ENCODE measurements at regions not wholly inside any gene's neighbourhood (a gene's known extent, or its start where the extent isn't known, plus 50 kb on each side); places are given as distances from the start of the nearest gene placed in this dataset.

- in situ Hi-C loops (cut with MboI; ENCODE audit: low pct_ligation_motif_present in 1 of 4, low pct_unique_long_range_greater_than_20kb in 1 of 4, low sequenced_read_pairs in 3 of 4) (loop anchor here (5.0 to 10.0 kb wide), 4 partner anchors 232 to 385 kb away; no protein-coding TSS in a partner anchor), intact Hi-C loops (cut with DNase I; ENCODE audit: low total_unique reads) (loop anchor here (10.0 kb wide), 1 partner anchor 375 kb away; no protein-coding TSS in a partner anchor)
- TF ChIP-seq EP300 (IDR thresholded peaks at IDR 0.05; ENCODE audit: low read depth) (no peak), POLR2A (IDR thresholded peaks at IDR 0.05) (no peak), CTCF (IDR thresholded peaks at IDR 0.05) (no peak), POLR2AphosphoS5 (IDR thresholded peaks at IDR 0.05) (no peak)
- no peaks in the 10 kb centered on the region for H3K27me3 ChIP-seq
- no peak overlapping the region for H3K4me3 ChIP-seq
- no peaks in the 10 kb centered on the region for H3K36me3 ChIP-seq
- H3K4me1 ChIP-seq = peaks cover 3 to 40% (median 28%) of the 10 kb centered on the region in 4 donors
- 87 to 97% methylated on average over 5 to 10 of the region's 10 CpGs for WGBS, 2 donors (ENCODE audit: low coverage in 1 of 2)
- no peak for DNase-seq
- no peak overlapping the region for H3K27ac ChIP-seq
- no peaks in the 10 kb centered on the region for H3K9me3 ChIP-seq
Measured at GRCh38 chr4:10169839-10170387, 53.3 kb upstream of the WDR1 start.

- no peaks in the 10 kb centered on the region for H3K36me3 ChIP-seq
- H3K27me3 ChIP-seq = no peaks in the 10 kb centered on the region
- no peak overlapping the region for H3K27ac ChIP-seq
- H3K4me3 ChIP-seq = no peak overlapping the region
- intact Hi-C loops (cut with DNase I; ENCODE audit: low total_unique reads) = loop anchor here (10.0 kb wide), 1 partner anchor 377 kb away; no protein-coding TSS in a partner anchor
- in situ Hi-C loops (cut with MboI; ENCODE audit: low pct_ligation_motif_present in 1 of 4, low pct_unique_long_range_greater_than_20kb in 1 of 4, low sequenced_read_pairs in 3 of 4) = loop anchor here (5.0 to 10.0 kb wide), 4 partner anchors 234 to 387 kb away; no protein-coding TSS in a partner anchor
- no peak for TF ChIP-seq CTCF (IDR thresholded peaks at IDR 0.05)
- TF ChIP-seq POLR2A (IDR thresholded peaks at IDR 0.05) = no peak
- no peak for TF ChIP-seq POLR2AphosphoS5 (IDR thresholded peaks at IDR 0.05)
- no peak for TF ChIP-seq EP300 (IDR thresholded peaks at IDR 0.05; ENCODE audit: low read depth)
- no peaks in the 10 kb centered on the region for H3K9me3 ChIP-seq
- 42% methylated on average over 3 of the region's 3 CpGs; no CpG with 5 or more reads in 1 of the 2 donors for WGBS, 2 donors (ENCODE audit: low coverage in 1 of 2)
- DNase-seq = no peak
- peaks cover 0 to 28% (median 18%) of the 10 kb centered on the region in 4 donors for H3K4me1 ChIP-seq
Measured at GRCh38 chr4:10168151-10168550, 51.6 kb upstream of the WDR1 start.

GRCh38 chr4:10167201-10167600 lies 50.6 kb upstream of the WDR1 start:
- 73% methylated on average over 4 of the region's 4 CpGs; no CpG with 5 or more reads in 1 of the 2 donors for WGBS, 2 donors (ENCODE audit: low coverage in 1 of 2)
- DNase-seq = no peak
- H3K27me3 ChIP-seq = no peaks in the 10 kb centered on the region
- intact Hi-C loops (cut with DNase I; ENCODE audit: low total_unique reads) (loop anchor here (10.0 kb wide), 1 partner anchor 378 kb away; no protein-coding TSS in a partner anchor), in situ Hi-C loops (cut with MboI; ENCODE audit: low pct_ligation_motif_present in 1 of 4, low pct_unique_long_range_greater_than_20kb in 1 of 4, low sequenced_read_pairs in 3 of 4) (loop anchor here (5.0 to 10.0 kb wide), 4 partner anchors 235 to 388 kb away; no protein-coding TSS in a partner anchor)
- no peaks in the 10 kb centered on the region for H3K36me3 ChIP-seq
- peaks cover 0 to 26% (median 13%) of the 10 kb centered on the region in 4 donors for H3K4me1 ChIP-seq
- no peak overlapping the region for H3K4me3 ChIP-seq
- no peak overlapping the region for H3K27ac ChIP-seq
- TF ChIP-seq CTCF (IDR thresholded peaks at IDR 0.05) = no peak
- H3K9me3 ChIP-seq = no peaks in the 10 kb centered on the region

Small RNAs in the stretch of these regions (small RNA-seq; reads per million reads assigned to genes)
- 0 reads per million in 4 donors for gene AC006499.8

All from transverse colon (tissue), 4 donors.